ENCODE measurements at regions not wholly inside any gene's neighbourhood (a gene's known extent, or its start where the extent isn't known, plus 50 kb on each side); places are given as distances from the start of the nearest gene placed in this dataset.
"Not testable (repeated sequence)": the region's sequence is repeated elsewhere in the genome, so short reads cannot be mapped to it uniquely, and the experiment has no call there.

DNA sequence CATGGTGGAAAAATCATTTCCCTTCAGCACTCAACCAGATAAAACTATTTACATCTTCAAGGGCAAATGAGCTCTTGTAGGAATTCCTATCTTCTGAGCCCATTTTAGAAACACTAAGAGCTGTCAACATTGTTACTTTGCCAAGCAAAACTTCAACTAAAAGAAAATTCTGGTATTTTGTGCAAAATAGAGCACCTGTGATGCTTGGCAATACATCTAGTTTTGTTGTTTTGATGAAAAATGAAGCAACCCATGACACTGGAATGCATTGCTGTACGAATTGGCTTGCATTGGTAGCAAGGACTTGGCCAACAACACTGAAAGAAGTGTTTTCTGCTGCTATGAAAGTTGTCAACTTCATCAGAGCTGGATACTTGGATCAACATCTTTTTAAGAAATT, 194.4 kb downstream of the COX18 start:
- DNase-seq, result no peak

- DNase-seq, result no peak
These were observed 204.6 kb downstream of the COX18 start for GRCh38 chr4:72864898-72865297.

DNA sequence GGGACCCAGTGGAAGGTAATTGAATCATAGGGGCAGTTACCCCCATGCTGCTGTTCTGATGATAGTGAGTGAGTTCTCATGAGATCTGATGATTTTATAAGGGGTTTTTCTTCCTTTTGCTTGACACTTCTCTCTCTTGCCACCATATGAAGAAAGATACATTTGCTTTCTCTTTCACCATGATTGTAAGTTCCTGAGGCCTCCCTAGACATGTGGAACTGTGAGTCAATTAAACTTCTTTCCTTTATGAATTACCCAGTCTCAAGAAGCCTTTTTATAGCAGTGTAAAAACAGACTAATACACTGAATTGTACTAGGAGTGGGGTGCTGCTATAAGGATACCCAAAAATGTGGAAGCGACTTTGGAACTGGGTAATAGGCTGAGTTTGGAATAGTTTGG, 205.2 kb downstream of the COX18 start:
- DNase-seq, result not testable (repeated sequence)

DNA sequence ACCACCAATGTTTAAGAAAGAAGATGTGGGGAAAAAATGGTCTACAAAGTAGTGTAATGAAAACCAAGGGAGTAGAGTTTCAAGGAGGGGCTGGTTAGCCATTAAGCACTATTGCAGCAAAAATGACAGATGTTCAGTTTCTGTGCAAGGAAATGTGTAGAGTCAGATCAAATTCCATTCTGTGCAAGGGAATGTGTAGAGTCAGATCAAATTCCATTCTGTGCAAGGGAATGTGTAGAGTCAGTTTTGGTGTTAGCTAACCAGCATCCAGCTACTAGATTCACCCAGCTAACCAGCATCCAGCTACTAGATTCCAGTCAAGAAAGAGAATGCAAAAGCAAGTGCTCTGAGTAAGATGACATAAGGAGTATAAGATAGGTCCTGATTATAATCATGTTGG, 208.8 kb downstream of the COX18 start:
- DNase-seq, result no peak

DNA sequence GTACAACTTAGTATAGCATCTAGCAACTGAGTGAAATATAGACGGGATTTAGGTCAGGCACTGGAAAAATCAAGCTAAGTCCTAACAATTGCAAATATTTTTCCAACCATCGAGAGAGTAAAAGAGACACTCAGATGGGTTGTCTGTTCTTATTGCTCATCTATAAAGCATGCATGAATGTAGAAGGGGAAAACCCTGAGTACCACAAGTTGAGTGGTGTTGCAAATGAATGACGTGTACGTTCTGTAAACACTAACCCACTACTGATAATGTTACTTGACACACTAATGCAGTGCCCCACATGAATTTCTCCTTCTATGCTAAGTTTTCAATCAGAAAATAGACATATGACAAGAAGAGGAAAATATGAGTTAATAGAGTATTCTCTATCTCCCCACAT, 211.2 kb downstream of the COX18 start:
- DNase-seq, result no peak

GRCh38 chr4:72857787-72858186, 211.7 kb downstream of the COX18 start:
- DNase-seq, result no peak

DNA sequence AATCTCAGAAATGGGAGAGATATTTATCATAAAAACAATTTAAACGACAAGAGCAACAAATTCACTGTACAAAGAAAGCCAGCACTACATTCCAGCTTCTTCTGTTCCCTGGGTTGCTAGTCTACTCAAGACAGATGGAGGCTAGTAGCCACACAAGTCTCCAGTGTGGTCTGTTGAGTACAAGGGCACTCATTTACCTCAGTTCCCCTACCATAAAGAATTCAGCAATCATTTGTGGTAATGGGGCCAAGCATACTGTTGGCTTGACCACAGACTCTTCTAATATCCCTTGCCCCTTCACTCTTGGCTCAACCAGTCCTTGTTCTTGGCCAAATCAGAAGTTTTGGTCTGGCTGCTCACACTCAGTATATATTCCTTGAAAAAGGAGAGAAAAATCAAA, 212.3 kb downstream of the COX18 start:
- DNase-seq, result no peak

DNA sequence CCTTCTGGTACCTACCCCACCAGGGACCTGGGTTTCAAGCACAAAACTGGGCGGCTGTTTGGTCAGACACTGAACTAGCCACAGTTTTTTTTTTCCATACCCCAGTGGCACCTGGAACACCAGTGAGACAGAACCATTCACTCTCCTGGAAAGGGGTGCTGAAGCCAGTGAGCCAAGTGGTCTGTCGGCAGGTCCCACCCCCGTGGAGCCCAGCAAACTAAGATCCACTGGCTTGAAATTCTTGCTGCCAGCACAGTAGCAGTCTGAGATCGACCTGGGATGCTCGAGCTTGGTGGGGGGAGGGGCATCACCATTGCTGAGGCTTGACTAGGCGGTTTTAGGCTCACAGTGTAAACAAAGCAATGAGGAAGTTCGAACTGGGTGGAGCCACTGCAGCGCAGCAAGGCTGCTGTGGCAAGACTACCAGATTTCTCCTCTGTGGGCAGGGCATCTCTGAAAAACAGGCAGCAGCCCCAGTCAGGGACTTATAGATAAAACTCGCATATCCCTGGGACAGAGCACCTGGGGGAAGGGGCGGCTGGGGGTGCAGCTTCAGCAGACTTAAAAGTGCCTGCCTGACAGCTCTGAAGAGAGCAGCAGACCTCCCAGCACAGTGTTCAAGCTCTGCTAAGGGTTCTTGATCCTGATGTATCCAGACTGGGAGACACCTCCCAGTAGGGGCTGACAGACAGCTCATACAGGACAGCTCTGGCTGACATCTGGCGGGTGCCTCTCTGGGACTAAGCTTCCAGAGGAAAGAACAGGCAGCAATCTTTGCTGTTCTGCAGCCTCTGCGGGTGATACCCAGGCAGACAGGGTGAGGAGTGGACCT, 223.0 kb downstream of the COX18 start:
- DNase-seq, result no peak

GRCh38 chr4:72843466-72843865, 226.1 kb downstream of the COX18 start:
- DNase-seq, result no peak

DNA sequence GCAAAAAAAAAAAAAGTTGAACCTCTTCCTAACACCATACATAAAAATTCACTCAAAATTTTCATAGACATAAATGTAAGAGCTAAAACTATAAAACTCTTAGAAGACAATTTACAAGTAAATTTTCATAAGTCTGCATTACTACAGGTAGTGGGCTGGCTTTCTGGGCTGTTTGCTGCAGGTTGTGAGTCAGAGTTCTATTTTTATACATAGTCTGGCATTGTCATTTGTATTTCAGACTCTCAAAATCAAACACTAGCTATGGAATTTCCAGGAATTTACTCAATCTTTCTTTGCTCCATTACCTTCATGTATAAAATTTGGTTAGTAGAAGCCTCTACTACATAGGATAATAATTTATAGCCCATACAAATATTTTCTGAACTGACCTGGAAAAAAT, 227.2 kb downstream of the COX18 start:
- DNase-seq, result no peak

- not testable (repeated sequence) for DNase-seq
These were observed 229.3 kb downstream of the COX18 start for GRCh38 chr4:72840166-72840565.

- no peak for DNase-seq
These were observed 240.7 kb downstream of the COX18 start for GRCh38 chr4:72828864-72829263.

- DNase-seq, result no peak
These were observed 241.5 kb downstream of the COX18 start for GRCh38 chr4:72827968-72828367.

DNA sequence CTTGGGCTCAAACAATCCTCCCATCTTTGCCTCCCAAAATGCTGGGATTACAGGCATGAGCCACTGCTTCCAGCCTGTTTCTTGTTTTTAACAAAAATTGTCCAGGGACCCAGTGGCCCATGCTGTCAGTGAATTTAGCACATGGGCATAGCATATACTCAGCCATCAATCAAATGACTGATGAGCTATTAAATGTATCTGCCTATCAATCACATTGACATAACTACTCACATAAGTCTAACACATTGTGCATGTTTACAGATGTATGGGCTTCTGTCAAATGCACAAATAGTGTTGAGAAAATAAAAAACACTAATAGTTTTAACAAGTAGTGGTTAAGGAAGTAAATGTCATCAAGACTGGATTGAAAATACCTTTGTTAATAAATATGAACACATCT, 249.4 kb downstream of the COX18 start:
- no peak for DNase-seq

- no peak for DNase-seq
These were observed 248.0 kb upstream of the ADAMTS3 start for GRCh38 chr4:72817012-72817411.

DNA sequence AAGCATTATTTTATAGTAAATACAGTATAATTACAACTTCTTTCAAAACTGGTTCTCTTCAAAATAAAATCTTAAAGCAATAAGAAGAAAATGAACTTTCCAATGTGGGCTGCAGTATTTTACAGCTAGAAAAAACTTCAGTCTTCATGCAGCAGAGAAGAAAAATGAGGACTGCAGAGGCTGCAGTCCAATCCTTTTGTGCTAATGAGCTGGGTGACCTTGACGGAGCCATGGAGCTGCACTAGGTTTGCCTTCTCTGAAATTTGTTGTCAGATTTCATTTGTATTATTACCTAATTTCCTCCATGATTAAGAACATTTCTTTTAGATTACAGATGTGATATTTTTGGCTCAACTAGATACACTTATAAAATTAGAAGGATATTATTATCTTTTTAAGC, 245.2 kb upstream of the ADAMTS3 start:
- DNase-seq, result no peak

DNA sequence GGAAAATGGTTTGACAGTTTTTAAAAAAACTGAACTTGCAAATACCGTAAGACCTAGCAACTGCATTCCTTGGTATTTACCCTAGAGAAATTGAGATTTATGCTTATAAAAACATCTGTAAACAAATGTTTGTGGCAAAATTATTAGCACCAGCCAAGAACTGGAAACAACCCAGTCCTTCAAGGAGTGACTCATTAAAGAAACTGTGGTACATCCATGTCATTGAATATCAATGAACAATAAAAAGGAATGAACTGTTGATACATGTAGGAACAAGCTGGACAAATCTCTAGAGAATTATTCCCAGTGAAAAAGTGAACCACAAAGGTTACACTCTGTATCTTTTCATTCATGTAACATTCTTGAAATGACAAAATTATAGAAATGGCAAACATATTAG, 240.2 kb upstream of the ADAMTS3 start:
- no peak for DNase-seq

DNA sequence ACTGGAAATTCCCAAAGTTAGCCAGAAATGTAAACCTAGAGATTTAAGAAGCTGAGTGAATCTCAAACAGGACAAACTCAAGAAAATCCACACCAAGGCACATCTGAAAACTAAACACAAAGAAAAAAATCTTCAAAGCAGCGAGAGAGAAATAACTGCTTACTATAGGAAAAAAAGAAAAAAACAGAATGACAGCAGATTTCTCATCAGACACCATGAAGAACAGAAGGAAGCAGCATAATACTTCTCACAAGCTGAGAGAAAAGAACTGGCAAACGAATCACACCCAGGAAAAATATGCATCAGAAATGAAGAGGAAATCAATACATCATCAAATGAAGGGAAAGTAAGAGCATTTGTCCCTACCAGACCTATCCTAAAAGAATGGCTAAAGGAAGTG, 236.3 kb upstream of the ADAMTS3 start:
- DNase-seq, result no peak

DNA sequence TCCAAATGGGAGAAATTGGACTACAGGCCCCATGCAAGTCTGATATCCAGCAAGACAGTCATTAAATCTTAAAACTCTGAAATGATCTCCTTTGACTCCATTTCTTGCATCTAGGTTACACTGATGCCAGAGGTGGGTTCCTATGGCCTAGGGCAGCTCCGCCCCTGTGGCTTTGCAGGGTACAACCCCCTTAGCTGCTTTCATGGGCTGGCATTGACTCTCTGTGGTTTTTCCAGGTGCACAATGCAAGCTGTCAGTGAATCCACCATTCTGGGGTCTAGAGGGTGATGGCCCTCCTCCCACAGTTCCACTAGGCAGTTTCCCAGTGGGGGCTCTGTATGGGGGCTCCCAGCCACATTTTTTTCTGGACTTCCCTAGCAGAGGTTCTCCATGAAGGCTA, 228.5 kb upstream of the ADAMTS3 start:
- DNase-seq, result no peak

DNA sequence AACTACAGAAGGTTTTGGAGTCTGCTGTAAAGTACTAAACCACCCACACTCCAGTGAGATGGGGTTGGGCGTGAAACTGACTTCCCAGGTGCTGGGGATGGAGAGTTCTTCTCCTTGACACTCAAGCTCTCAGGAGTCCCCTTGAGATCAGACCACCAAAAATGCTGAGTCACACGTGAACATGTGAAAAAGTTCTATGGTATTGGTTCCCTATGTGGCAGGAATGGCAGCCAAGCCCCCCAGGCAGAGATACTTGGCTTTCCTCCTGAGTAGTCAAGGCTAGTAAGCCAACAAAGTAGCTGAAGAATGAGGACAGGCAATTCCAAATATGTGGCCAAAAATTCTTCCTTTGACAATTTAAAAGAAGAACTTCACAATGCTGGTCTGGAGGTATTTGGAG, 222.0 kb upstream of the ADAMTS3 start:
- DNase-seq, result no peak

DNA sequence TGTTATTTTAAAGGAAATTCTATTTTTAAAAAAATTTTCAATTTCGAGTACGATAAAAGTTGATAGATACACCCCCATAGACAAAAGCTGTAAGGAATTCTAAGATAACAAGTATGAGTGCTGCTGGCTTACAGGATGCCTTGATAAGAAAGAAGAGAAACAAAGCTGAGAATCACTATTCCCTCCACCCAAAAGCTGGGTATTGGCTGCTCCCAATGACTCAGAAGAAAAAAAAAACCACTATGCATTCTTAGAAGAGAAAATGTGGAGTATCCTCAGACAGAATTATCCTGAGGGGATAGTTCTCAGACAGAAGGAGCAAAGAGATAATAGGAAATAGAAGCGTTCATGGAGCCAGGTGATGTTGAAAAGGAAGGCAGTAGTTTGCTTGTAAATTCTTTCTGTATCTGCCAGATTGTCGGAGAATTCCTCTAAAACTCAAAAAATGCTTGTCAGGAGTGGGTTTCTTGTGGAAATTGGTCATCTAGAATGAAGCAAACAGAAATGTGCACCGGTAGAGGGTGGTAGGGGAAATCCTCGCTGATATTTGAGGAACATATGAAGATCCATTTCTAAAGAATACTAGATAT, 217.5 kb upstream of the ADAMTS3 start:
- DNase-seq, result no peak

DNA sequence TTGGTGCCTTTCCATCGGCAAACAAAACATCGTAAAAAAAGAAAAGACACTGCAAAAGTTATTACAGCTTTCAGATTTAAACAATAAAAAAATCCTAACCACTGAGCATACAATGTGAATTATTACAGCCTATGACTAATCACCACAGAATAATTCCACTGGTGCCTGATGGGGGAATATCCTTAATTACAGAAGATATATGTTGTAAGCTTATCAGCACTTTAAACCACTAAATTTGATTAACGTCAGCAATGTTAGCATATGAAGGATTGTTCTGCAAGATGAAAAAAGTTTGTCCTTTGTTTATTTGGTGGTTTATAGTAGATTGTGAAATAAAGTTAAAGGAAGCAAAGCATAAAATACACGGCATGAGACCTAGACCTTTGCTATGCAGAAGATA, 210.2 kb upstream of the ADAMTS3 start:
- no peak for DNase-seq

DNA sequence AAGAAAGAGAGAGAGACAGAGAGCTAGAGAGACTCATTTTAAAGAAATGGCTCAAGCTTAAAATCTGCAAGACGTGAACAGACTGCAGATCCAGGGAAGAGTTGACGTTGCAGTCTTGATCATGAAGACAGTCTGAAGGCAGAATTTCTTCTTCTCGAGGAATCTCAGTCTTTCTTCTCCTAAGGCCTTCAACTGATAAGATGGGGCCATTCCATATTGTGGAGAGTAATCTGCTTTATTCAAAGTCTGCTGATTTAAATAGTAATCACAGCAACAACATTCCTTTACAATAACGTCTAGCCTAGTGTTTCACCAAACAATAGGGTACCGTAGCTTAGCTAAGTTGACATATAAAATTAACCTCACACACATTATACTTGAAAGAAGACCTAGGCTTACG, 208.4 kb upstream of the ADAMTS3 start:
- no peak for DNase-seq

DNA sequence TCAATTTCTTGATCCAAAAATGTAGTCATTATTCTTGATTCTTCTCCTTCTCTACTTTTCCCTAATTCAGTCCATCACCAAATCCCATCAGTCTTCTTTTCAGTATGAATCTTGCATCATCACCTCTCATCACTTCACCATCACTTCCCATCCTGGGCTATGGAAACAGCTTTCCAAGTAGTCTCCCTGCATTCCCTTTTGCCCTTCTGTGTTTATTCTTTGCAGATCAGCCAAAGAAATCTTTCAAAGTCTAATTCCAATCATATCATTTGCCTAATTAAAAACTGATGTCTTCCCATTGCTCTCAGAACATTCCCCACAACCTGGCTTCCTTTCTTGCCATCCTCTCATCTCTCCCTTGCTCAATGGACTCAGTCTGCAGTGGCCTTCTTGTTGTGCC, 201.7 kb upstream of the ADAMTS3 start:
- DNase-seq, result no peak

GRCh38 chr4:72768364-72768763, 199.3 kb upstream of the ADAMTS3 start:
- no peak for DNase-seq

Measured in T1000 (cell line).